ENCODE measurements at regions not wholly inside any gene's neighbourhood (a gene's known extent, or its start where the extent isn't known, plus 50 kb on each side); places are given as distances from the start of the nearest gene placed in this dataset.

DNA sequence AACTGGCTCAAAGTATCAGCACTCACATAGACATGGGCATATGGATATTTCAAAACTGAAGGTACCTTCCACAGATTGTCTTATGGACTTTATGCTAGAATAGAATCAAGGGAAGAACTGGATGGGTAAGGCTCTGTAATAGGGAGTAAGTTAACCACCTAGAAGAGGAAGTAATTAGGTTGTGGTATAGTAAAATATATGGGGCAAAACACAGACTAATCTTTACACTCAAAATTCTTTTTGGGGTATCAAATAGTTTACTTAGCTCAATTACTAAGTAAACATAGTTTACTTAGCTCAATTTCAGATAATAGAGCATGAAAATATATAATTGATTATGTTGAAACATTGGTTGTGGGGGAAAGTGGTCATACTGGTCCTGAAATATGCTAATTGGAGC, 94.2 kb upstream of the ATXN1 start:
- Histone ChIP-seq H2BK15ac (ENCODE audit: low read depth, low read length) (no peak overlapping the region), H2BK20ac (ENCODE audit: low read depth, low read length) (no peak overlapping the region), H3K4me3 (ENCODE audit: insufficient read depth, low read depth, low read length) (no peak overlapping the region), H3K79me1 (ENCODE audit: low read depth in 1 of 2, low read length in 2 of 2) (no peaks in the 10 kb centered on the region), H3K23ac (ENCODE audit: low read depth, low read length) (no peak overlapping the region), H3K4me2 (ENCODE audit: low read depth, low read length) (no peak overlapping the region), H2AFZ (replicated peaks; ENCODE audit: low read length, poor library complexity) (no peak overlapping the region), H2AK9ac (replicated peaks; ENCODE audit: low read depth, low read length, poor library complexity) (no peak overlapping the region), H3K56ac (ENCODE audit: extremely low read depth, insufficient read depth, low read length) (no peak overlapping the region), H3K9ac (ENCODE audit: low read depth, low read length) (no peak overlapping the region), H4K20me1 (ENCODE audit: insufficient read depth, low read length) (no peaks in the 10 kb centered on the region), H3K18ac (ENCODE audit: low read depth, low read length) (no peak overlapping the region), H3K27ac (ENCODE audit: insufficient read depth, low read length) (no peak overlapping the region), H3K36me3 (ENCODE audit: control insufficient read depth, insufficient read depth, low read length) (no peaks in the 10 kb centered on the region), H4K91ac (ENCODE audit: insufficient read depth, low read depth, low read length) (no peak overlapping the region), H3K4ac (ENCODE audit: low read depth, low read length) (no peak overlapping the region), H3K4me1 (ENCODE audit: control insufficient read depth, insufficient read depth, low read length) (peaks cover 1% of the 10 kb centered on the region; the same call in 1 of the 2 replicates), H3K14ac (replicated peaks; ENCODE audit: low read depth, low read length) (no peak overlapping the region), H4K8ac (ENCODE audit: low read depth in 2 of 2, low read length in 2 of 2) (no peak overlapping the region), H3K27me3 (ENCODE audit: control insufficient read depth, insufficient read depth, low read length) (no peaks in the 10 kb centered on the region), H3K9me3 (ENCODE audit: control insufficient read depth, insufficient read depth, low read length) (no peaks in the 10 kb centered on the region), H2BK120ac (ENCODE audit: low read depth, low read length) (no peak overlapping the region), H4K5ac (ENCODE audit: low read depth, low read length) (no peak overlapping the region), H3K9me1 (ENCODE audit: insufficient read depth, low read length) (no peaks in the 10 kb centered on the region), H2BK5ac (ENCODE audit: low read depth, low read length, poor library complexity, severe bottlenecking) (no peak overlapping the region), H2AK5ac (ENCODE audit: low read depth, low read length) (no peak overlapping the region)
- DNase-seq = no peak
- ChIA-PET POLR2A (ENCODE audit: unreplicated experiment) (no interaction called here), CTCF (interaction anchor here (1.0 kb wide), 1 partner anchor 9 kb away, joined by 4 read pairs; no protein-coding TSS in a partner anchor)
- in situ Hi-C loops (cut with MboI; ENCODE audit: low sequenced_read_pairs) (no loop called here), intact Hi-C loops (cut with micrococcal nuclease) (no loop called here), dilution Hi-C loops (cut with HindIII; ENCODE audit: low sequenced_read_pairs, unreplicated experiment) (no loop called here)
- BruUV-seq (replicated peaks) = no TSS peak
- TF ChIP-seq CHD1 (IDR thresholded peaks at IDR 0.05; ENCODE audit: low read depth, low read length) = no peak
- TF ChIP-seq MAFK (IDR thresholded peaks at IDR 0.05; ENCODE audit: low read depth, low read length) = no peak
- TF ChIP-seq NFE2L2 (IDR thresholded peaks at IDR 0.05; ENCODE audit: low read depth, low read length) = no peak
- TF ChIP-seq, protein P1, sequence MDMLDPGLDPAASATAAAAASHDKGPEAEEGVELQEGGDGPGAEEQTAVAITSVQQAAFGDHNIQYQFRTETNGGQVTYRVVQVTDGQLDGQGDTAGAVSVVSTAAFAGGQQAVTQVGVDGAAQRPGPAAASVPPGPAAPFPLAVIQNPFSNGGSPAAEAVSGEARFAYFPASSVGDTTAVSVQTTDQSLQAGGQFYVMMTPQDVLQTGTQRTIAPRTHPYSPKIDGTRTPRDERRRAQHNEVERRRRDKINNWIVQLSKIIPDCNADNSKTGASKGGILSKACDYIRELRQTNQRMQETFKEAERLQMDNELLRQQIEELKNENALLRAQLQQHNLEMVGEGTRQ (IDR thresholded peaks at IDR 0.05; ENCODE audit: low read depth, low read length) = no peak
- TF ChIP-seq MAZ (IDR thresholded peaks at IDR 0.05; ENCODE audit: borderline replicate concordance, low read depth, low read length) = no peak
- no peak for ATAC-seq (ENCODE audit: low read depth)
